Stimulated activated CD8-positive, alpha-beta memory T cell treated with anti-CD3 and anti-CD28 coated beads, Interleukin-4, amount 100 ng/mL, for 24 hours (primary cell): ENCODE measurements at regions not wholly inside any gene's neighbourhood (a gene's known extent, or its start where the extent isn't known, plus 50 kb on each side); places are given as distances from the start of the nearest gene placed in this dataset.
"Not testable (repeated sequence)": the region's sequence is repeated elsewhere in the genome, so short reads cannot be mapped to it uniquely, and the experiment has no call there.

Source experiments
- DNase-seq: peaks from one replicate; pipeline ENCODE4 v3.0.0-alpha.2; 2020; ENCODE audit warnings: low read depth

GRCh38 chr6:102758536-102758935, 1365.0 kb downstream of the GRIK2 start:
- DNase-seq: not testable (repeated sequence)

- DNase-seq: no peak
Observed at GRCh38 chr6:102749210-102749971, 1355.9 kb downstream of the GRIK2 start.

- DNase-seq: no peak
Observed at GRCh38 chr6:102746941-102747340, 1353.4 kb downstream of the GRIK2 start.

- DNase-seq: no peak
Observed at GRCh38 chr6:102742754-102743356, 1349.3 kb downstream of the GRIK2 start.

GRCh38 chr6:102742028-102742427, 1348.5 kb downstream of the GRIK2 start:
- DNase-seq: no peak

GRCh38 chr6:102736941-102737368, 1343.4 kb downstream of the GRIK2 start:
- no peak for DNase-seq

GRCh38 chr6:102732898-102733297, 1339.4 kb downstream of the GRIK2 start:
- DNase-seq: no peak

GRCh38 chr6:102722086-102722485, 1328.6 kb downstream of the GRIK2 start:
- DNase-seq: not testable (repeated sequence)

GRCh38 chr6:102717737-102718456, 1324.4 kb downstream of the GRIK2 start:
- no peak for DNase-seq

GRCh38 chr6:102717252-102717651, 1323.7 kb downstream of the GRIK2 start:
- no peak for DNase-seq

GRCh38 chr6:102701019-102701418, 1307.5 kb downstream of the GRIK2 start:
- no peak for DNase-seq

GRCh38 chr6:102686461-102686860, 1293.0 kb downstream of the GRIK2 start:
- DNase-seq: no peak

GRCh38 chr6:102680413-102680812, 1286.9 kb downstream of the GRIK2 start:
- DNase-seq: no peak

- DNase-seq: no peak
Observed at GRCh38 chr6:102679865-102680264, 1286.4 kb downstream of the GRIK2 start.

GRCh38 chr6:102677225-102677624, 1283.7 kb downstream of the GRIK2 start:
- DNase-seq: no peak

- no peak for DNase-seq
Observed at GRCh38 chr6:102670735-102671134, 1277.2 kb downstream of the GRIK2 start.

GRCh38 chr6:102662851-102663250, 1269.3 kb downstream of the GRIK2 start:
- DNase-seq: no peak

GRCh38 chr6:102660303-102660702, 1266.8 kb downstream of the GRIK2 start:
- DNase-seq: no peak

GRCh38 chr6:102655823-102656222, 1262.3 kb downstream of the GRIK2 start:
- no peak for DNase-seq

GRCh38 chr6:102641426-102641825, 1247.9 kb downstream of the GRIK2 start:
- DNase-seq: no peak

GRCh38 chr6:102631921-102632320, 1238.4 kb downstream of the GRIK2 start:
- no peak for DNase-seq

- DNase-seq: no peak
Observed at GRCh38 chr6:102623201-102623600, 1229.7 kb downstream of the GRIK2 start.

- DNase-seq: no peak
Observed at GRCh38 chr6:102619585-102619984, 1226.1 kb downstream of the GRIK2 start.
